ENCODE measurements at regions not wholly inside any gene's neighbourhood (a gene's known extent, or its start where the extent isn't known, plus 50 kb on each side); places are given as distances from the start of the nearest gene placed in this dataset.

DNA sequence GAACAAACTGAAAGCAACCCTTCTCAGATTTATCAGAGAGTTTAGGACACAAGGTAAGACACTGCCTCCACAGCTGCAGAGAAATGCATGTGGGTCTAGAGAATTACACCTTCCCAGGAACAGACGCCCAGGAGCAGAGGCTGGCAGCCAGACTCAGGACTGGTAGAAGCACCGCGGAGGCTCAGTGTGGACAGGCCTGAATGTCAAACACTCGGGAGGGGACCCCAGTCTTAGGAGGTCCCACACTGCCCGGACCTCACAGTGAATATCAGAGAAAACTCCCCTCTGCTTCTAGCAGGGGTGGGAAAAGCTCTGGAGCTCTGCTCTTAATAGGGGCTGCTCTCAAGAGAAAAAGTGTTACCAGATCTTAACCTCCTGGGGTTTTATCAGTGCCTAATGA lies 952.7 kb downstream of the BRD1 start:
- TF ChIP-seq, protein P1, sequence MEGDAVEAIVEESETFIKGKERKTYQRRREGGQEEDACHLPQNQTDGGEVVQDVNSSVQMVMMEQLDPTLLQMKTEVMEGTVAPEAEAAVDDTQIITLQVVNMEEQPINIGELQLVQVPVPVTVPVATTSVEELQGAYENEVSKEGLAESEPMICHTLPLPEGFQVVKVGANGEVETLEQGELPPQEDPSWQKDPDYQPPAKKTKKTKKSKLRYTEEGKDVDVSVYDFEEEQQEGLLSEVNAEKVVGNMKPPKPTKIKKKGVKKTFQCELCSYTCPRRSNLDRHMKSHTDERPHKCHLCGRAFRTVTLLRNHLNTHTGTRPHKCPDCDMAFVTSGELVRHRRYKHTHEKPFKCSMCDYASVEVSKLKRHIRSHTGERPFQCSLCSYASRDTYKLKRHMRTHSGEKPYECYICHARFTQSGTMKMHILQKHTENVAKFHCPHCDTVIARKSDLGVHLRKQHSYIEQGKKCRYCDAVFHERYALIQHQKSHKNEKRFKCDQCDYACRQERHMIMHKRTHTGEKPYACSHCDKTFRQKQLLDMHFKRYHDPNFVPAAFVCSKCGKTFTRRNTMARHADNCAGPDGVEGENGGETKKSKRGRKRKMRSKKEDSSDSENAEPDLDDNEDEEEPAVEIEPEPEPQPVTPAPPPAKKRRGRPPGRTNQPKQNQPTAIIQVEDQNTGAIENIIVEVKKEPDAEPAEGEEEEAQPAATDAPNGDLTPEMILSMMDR (IDR thresholded peaks at IDR 0.05) = no peak
- no peak for TF ChIP-seq EP300 (IDR thresholded peaks at IDR 0.05)

Data from tibial nerve (tissue), 4 donors.